ENCODE measurements at regions not wholly inside any gene's neighbourhood (a gene's known extent, or its start where the extent isn't known, plus 50 kb on each side); places are given as distances from the start of the nearest gene placed in this dataset.

GRCh38 chr2:175823707-175824073 lies 178.4 kb downstream of the LNPK start (continued):
- no peak for TF ChIP-seq ATF6 (CRISPR knock-in tag; IDR thresholded peaks at IDR 0.05)
- TF ChIP-seq FOXK1 (CRISPR knock-in tag; IDR thresholded peaks at IDR 0.05): no peak
- TF ChIP-seq SOX15 (CRISPR knock-in tag; IDR thresholded peaks at IDR 0.05): no peak
- no peak for TF ChIP-seq ATF1 (CRISPR knock-in tag; IDR thresholded peaks at IDR 0.05)
- no peak for TF ChIP-seq ZNF512 (CRISPR knock-in tag; IDR thresholded peaks at IDR 0.05; ENCODE audit: borderline replicate concordance)
- no peak for TF ChIP-seq FOXP4 (CRISPR knock-in tag; IDR thresholded peaks at IDR 0.05)

GRCh38 chr2:175823002-175823706 lies 178.9 kb downstream of the LNPK start:
- Mint-ChIP-seq H3K27me3 (ENCODE audit: low read depth) (no peaks in the 10 kb centered on the region), H3K4me1 (peaks cover 19% of the 10 kb centered on the region), H3K4me3 (no peak overlapping the region), H3K27ac (no peak overlapping the region), H3K9me3 (peaks cover 10% of the 10 kb centered on the region), H3K36me3 (no peaks in the 10 kb centered on the region)
- POLR2A ChIA-PET: interaction anchor here (0.6 to 1.1 kb wide), 2 partner anchors 61 to 251 kb away, joined by 3 read pairs; no protein-coding TSS in a partner anchor
- ATAC-seq (peak; percentile 52), DNase-seq (ENCODE audit: low spot score) (no peak)
- CTCF ChIA-PET: no interaction called here
- TF ChIP-seq MYBL2 (CRISPR knock-in tag; IDR thresholded peaks at IDR 0.05): no peak
- no peak for TF ChIP-seq ZSCAN18 (CRISPR knock-in tag; IDR thresholded peaks at IDR 0.05)
- TF ChIP-seq OVOL2 (CRISPR knock-in tag; IDR thresholded peaks at IDR 0.05; ENCODE audit: borderline replicate concordance): no peak
- no peak for TF ChIP-seq HMGXB4 (CRISPR knock-in tag; IDR thresholded peaks at IDR 0.05)
- no peak for TF ChIP-seq ELF4 (CRISPR knock-in tag; IDR thresholded peaks at IDR 0.05; ENCODE audit: low read depth)
- TF ChIP-seq ERG (CRISPR knock-in tag; IDR thresholded peaks at IDR 0.05): no peak
- no peak for TF ChIP-seq IRF2 (CRISPR knock-in tag; IDR thresholded peaks at IDR 0.05; ENCODE audit: borderline replicate concordance, low read depth)
- TF ChIP-seq CREB1 (CRISPR knock-in tag; IDR thresholded peaks at IDR 0.05): no peak
- no peak for TF ChIP-seq NFE2L1 (CRISPR knock-in tag; IDR thresholded peaks at IDR 0.05)
- no peak for TF ChIP-seq CREM (CRISPR knock-in tag; IDR thresholded peaks at IDR 0.05)
- TF ChIP-seq ZNF317 (CRISPR knock-in tag; IDR thresholded peaks at IDR 0.05; ENCODE audit: borderline replicate concordance, low read depth): no peak
- no peak for TF ChIP-seq AR (CRISPR knock-in tag; IDR thresholded peaks at IDR 0.05)
